ENCODE measurements at regions not wholly inside any gene's neighbourhood (a gene's known extent, or its start where the extent isn't known, plus 50 kb on each side); places are given as distances from the start of the nearest gene placed in this dataset.
"Not testable (repeated sequence)": the region's sequence is repeated elsewhere in the genome, so short reads cannot be mapped to it uniquely, and the experiment has no call there.

- Mint-ChIP-seq H3K9me3 (peaks cover 2 to 18% (median 2%) of the 10 kb centered on the region in 3 donors), H3K27me3 (no peaks in the 10 kb centered on the region), H3K36me3 (no peaks in the 10 kb centered on the region), H3K4me3 (no peak overlapping the region), H3K27ac (no peak overlapping the region), H3K4me1 (no peaks in the 10 kb centered on the region)
Measured at GRCh38 chr6:119845161-119845560, 495.6 kb upstream of the MAN1A1 start.

- Mint-ChIP-seq H3K27me3 (no peaks in the 10 kb centered on the region), H3K36me3 (no peaks in the 10 kb centered on the region), H3K9me3 (peaks cover 2 to 23% (median 2%) of the 10 kb centered on the region in 3 donors), H3K27ac (no peak overlapping the region), H3K4me3 (no peak overlapping the region), H3K4me1 (no peaks in the 10 kb centered on the region)
Measured at GRCh38 chr6:119844387-119844786, 494.8 kb upstream of the MAN1A1 start.

- H3K4me1 Mint-ChIP-seq: no peaks in the 10 kb centered on the region
Measured at GRCh38 chr6:119842191-119842590, 492.6 kb upstream of the MAN1A1 start.

GRCh38 chr6:119838043-119838442, 488.5 kb upstream of the MAN1A1 start:
- Mint-ChIP-seq H3K36me3 (no peaks in the 10 kb centered on the region), H3K4me1 (no peaks in the 10 kb centered on the region), H3K9me3 (peaks cover 2 to 23% (median 2%) of the 10 kb centered on the region in 3 donors), H3K4me3 (no peak overlapping the region), H3K27ac (no peak overlapping the region), H3K27me3 (no peaks in the 10 kb centered on the region)

More at GRCh38 chr6:119842191-119842590, 492.6 kb upstream of the MAN1A1 start:
- no peak overlapping the region for H3K4me3 Mint-ChIP-seq
- peaks cover 2 to 23% (median 2%) of the 10 kb centered on the region in 3 donors for H3K9me3 Mint-ChIP-seq
- H3K27ac Mint-ChIP-seq: no peak overlapping the region
- no peaks in the 10 kb centered on the region for H3K27me3 Mint-ChIP-seq
- H3K36me3 Mint-ChIP-seq: no peaks in the 10 kb centered on the region

GRCh38 chr6:119834418-119834817, 484.9 kb upstream of the MAN1A1 start:
- Mint-ChIP-seq H3K27ac (no peak overlapping the region), H3K36me3 (no peaks in the 10 kb centered on the region), H3K4me1 (no peaks in the 10 kb centered on the region), H3K4me3 (no peak overlapping the region), H3K9me3 (no peaks in the 10 kb centered on the region), H3K27me3 (peaks cover 6% of the 10 kb centered on the region)

- no peak overlapping the region for H3K4me3 Mint-ChIP-seq
- no peaks in the 10 kb centered on the region for H3K4me1 Mint-ChIP-seq
- H3K9me3 Mint-ChIP-seq: peaks cover 0 to 1% (median 0%) of the 10 kb centered on the region in 3 donors
- no peaks in the 10 kb centered on the region for H3K36me3 Mint-ChIP-seq
- no peak overlapping the region for H3K27ac Mint-ChIP-seq
- peaks cover 6% of the 10 kb centered on the region for H3K27me3 Mint-ChIP-seq
Measured at GRCh38 chr6:119832411-119832810, 482.9 kb upstream of the MAN1A1 start.

- H3K4me3 Mint-ChIP-seq: no peak overlapping the region
- peaks cover 0 to 1% (median 0%) of the 10 kb centered on the region in 3 donors for H3K9me3 Mint-ChIP-seq
- peaks cover 6% of the 10 kb centered on the region for H3K27me3 Mint-ChIP-seq
- H3K27ac Mint-ChIP-seq: no peak overlapping the region
- no peaks in the 10 kb centered on the region for H3K36me3 Mint-ChIP-seq
- no peaks in the 10 kb centered on the region for H3K4me1 Mint-ChIP-seq
Measured at GRCh38 chr6:119830494-119831295, 481.1 kb upstream of the MAN1A1 start.

- H3K27ac Mint-ChIP-seq: no peak overlapping the region
- no peaks in the 10 kb centered on the region for H3K36me3 Mint-ChIP-seq
- H3K4me3 Mint-ChIP-seq: no peak overlapping the region
- H3K9me3 Mint-ChIP-seq: peaks cover 0 to 1% (median 0%) of the 10 kb centered on the region in 3 donors
- H3K27me3 Mint-ChIP-seq: peaks cover 6% of the 10 kb centered on the region
- H3K4me1 Mint-ChIP-seq: no peaks in the 10 kb centered on the region
Measured at GRCh38 chr6:119830069-119830468, 480.5 kb upstream of the MAN1A1 start.

GRCh38 chr6:119829499-119829898, 479.9 kb upstream of the MAN1A1 start:
- H3K4me1 Mint-ChIP-seq, H3K9me3 Mint-ChIP-seq: not testable (repeated sequence)

GRCh38 chr6:119829006-119829405, 479.4 kb upstream of the MAN1A1 start:
- Mint-ChIP-seq H3K27ac (no peak overlapping the region), H3K9me3 (peaks cover 0 to 1% (median 0%) of the 10 kb centered on the region in 3 donors), H3K27me3 (peaks cover 6% of the 10 kb centered on the region), H3K4me3 (no peak overlapping the region), H3K36me3 (no peaks in the 10 kb centered on the region), H3K4me1 (no peaks in the 10 kb centered on the region)

More at GRCh38 chr6:119829499-119829898, 479.9 kb upstream of the MAN1A1 start:
- not testable (repeated sequence) for H3K27ac Mint-ChIP-seq, H3K27me3 Mint-ChIP-seq, H3K4me3 Mint-ChIP-seq, H3K36me3 Mint-ChIP-seq

- no peaks in the 10 kb centered on the region for H3K36me3 Mint-ChIP-seq
- no peaks in the 10 kb centered on the region for H3K4me1 Mint-ChIP-seq
- H3K27me3 Mint-ChIP-seq: no peaks in the 10 kb centered on the region
- H3K9me3 Mint-ChIP-seq: no peaks in the 10 kb centered on the region
- no peak overlapping the region for H3K27ac Mint-ChIP-seq
- no peak overlapping the region for H3K4me3 Mint-ChIP-seq
Measured at GRCh38 chr6:119821380-119821779, 471.8 kb upstream of the MAN1A1 start.

- H3K36me3 Mint-ChIP-seq: no peaks in the 10 kb centered on the region
- H3K4me1 Mint-ChIP-seq: no peaks in the 10 kb centered on the region
- H3K27me3 Mint-ChIP-seq: no peaks in the 10 kb centered on the region
- H3K4me3 Mint-ChIP-seq: no peak overlapping the region
- H3K9me3 Mint-ChIP-seq: no peaks in the 10 kb centered on the region
- no peak overlapping the region for H3K27ac Mint-ChIP-seq
Measured at GRCh38 chr6:119818876-119819275, 469.3 kb upstream of the MAN1A1 start.

GRCh38 chr6:119814609-119815400, 465.2 kb upstream of the MAN1A1 start:
- H3K4me3 Mint-ChIP-seq: no peak overlapping the region
- no peak overlapping the region for H3K27ac Mint-ChIP-seq
- no peaks in the 10 kb centered on the region for H3K9me3 Mint-ChIP-seq
- H3K4me1 Mint-ChIP-seq: no peaks in the 10 kb centered on the region
- H3K36me3 Mint-ChIP-seq: no peaks in the 10 kb centered on the region
- no peaks in the 10 kb centered on the region for H3K27me3 Mint-ChIP-seq

- Mint-ChIP-seq H3K27ac (no peak overlapping the region), H3K4me1 (no peaks in the 10 kb centered on the region), H3K27me3 (peaks cover 4% of the 10 kb centered on the region), H3K9me3 (peaks cover 0 to 3% (median 0%) of the 10 kb centered on the region in 3 donors), H3K36me3 (no peaks in the 10 kb centered on the region), H3K4me3 (no peak overlapping the region)
Measured at GRCh38 chr6:119802464-119802863, 452.9 kb upstream of the MAN1A1 start.

GRCh38 chr6:119801056-119801455, 451.5 kb upstream of the MAN1A1 start:
- H3K4me3 Mint-ChIP-seq: no peak overlapping the region
- H3K36me3 Mint-ChIP-seq: no peaks in the 10 kb centered on the region
- H3K27me3 Mint-ChIP-seq: peaks cover 4% of the 10 kb centered on the region
- H3K9me3 Mint-ChIP-seq: peaks cover 0 to 3% (median 0%) of the 10 kb centered on the region in 3 donors
- H3K27ac Mint-ChIP-seq: no peak overlapping the region
- no peaks in the 10 kb centered on the region for H3K4me1 Mint-ChIP-seq

Data from IgD-negative memory B cell (primary cell).